Endodermal cell (in vitro differentiated cells): ENCODE measurements at regions not wholly inside any gene's neighbourhood (a gene's known extent, or its start where the extent isn't known, plus 50 kb on each side); places are given as distances from the start of the nearest gene placed in this dataset.

Experiments used
- DNase-seq: peaks from one replicate; pipeline ENCODE4 v3.0.0-alpha.2; 2017
- H3K27ac ChIP-seq: 2 replicates; pipeline ENCODE4 v1.5.1; 2013; ENCODE audit warnings: mild to moderate bottlenecking, low read depth, low read length, moderate library complexity
- H3K27me3 ChIP-seq: 2 replicates; pipeline ENCODE4 v1.6.1; 2013; ENCODE audit warnings: mild to moderate bottlenecking, low read length, moderate library complexity; ENCODE audit not compliant: insufficient read depth, control insufficient read depth, poor library complexity, severe bottlenecking
- H3K36me3 ChIP-seq: 2 replicates; pipeline ENCODE4 v1.7.0; 2013; ENCODE audit warnings: mild to moderate bottlenecking, low read length, moderate library complexity; ENCODE audit not compliant: control insufficient read depth, insufficient read depth
- H3K4me1 ChIP-seq: one replicate; pipeline ENCODE4 v1.7.0; 2013; ENCODE audit warnings: low read length; ENCODE audit not compliant: control insufficient read depth, insufficient read depth
- H3K4me3 ChIP-seq: 2 replicates; pipeline ENCODE4 v1.5.1; 2013; ENCODE audit warnings: mild to moderate bottlenecking, low read length, moderate library complexity
- H3K9ac ChIP-seq: 2 replicates; pipeline ENCODE4 v1.6.1; 2013; ENCODE audit warnings: mild to moderate bottlenecking, low read length, moderate library complexity; ENCODE audit not compliant: poor library complexity, severe bottlenecking; ENCODE audit errors: extremely low read depth
- H3K9me3 ChIP-seq: 2 replicates; pipeline ENCODE4 v1.6.1; 2013; ENCODE audit warnings: mild to moderate bottlenecking, low read length, moderate library complexity; ENCODE audit not compliant: control insufficient read depth
- H3K27ac Mint-ChIP-seq: 2 replicates; pipeline ENCODE4 v1.8.0; 2020; ENCODE audit warnings: mixed read lengths
- H3K27me3 Mint-ChIP-seq: 2 replicates; pipeline ENCODE4 v1.8.0; 2021; ENCODE audit warnings: mild to moderate bottlenecking, mixed read lengths; ENCODE audit not compliant: insufficient read depth
- H3K36me3 Mint-ChIP-seq: 2 replicates; pipeline ENCODE4 v1.8.0; 2020; ENCODE audit warnings: low read depth, mixed read lengths
- H3K4me1 Mint-ChIP-seq: 2 replicates; pipeline ENCODE4 v1.8.0; 2020; ENCODE audit warnings: mixed read lengths
- H3K4me3 Mint-ChIP-seq: 2 replicates; pipeline ENCODE4 v1.8.0; 2020; ENCODE audit warnings: mild to moderate bottlenecking, moderate library complexity, mixed read lengths
- H3K9me3 Mint-ChIP-seq: 2 replicates; pipeline ENCODE4 v1.8.0; 2020; ENCODE audit warnings: mild to moderate bottlenecking, mixed read lengths
- CTCF ChIP-seq: fragments of 200-600 bp; sonication (generic); conservative IDR thresholded peaks from 2 replicates; pipeline ENCODE4 v1.5.0; 2021; ENCODE audit warnings: antibody characterized with exemption, mild to moderate bottlenecking
- WGBS, 2 experiments: methylation state at CpG; one replicate each; pipeline versions ENCODE4 v1.1.5 to v1.1.7; 2013; ENCODE audit warnings: missing lambda C conversion rate in 2 of 2, mixed read lengths in 1 of 2; ENCODE audit not compliant: insufficient coverage in 1 of 2, insufficient read length in 1 of 2; 5-methylcytosine and 5-hydroxymethylcytosine counted together

GRCh38 chr12:61530456-61530855 is 729.7 kb upstream of the USP15 start:
- Mint-ChIP-seq H3K27ac (no peak overlapping the region), H3K4me1 (no peaks in the 10 kb centered on the region), H3K36me3 (no peaks in the 10 kb centered on the region), H3K27me3 (no peaks in the 10 kb centered on the region), H3K9me3 (no peaks in the 10 kb centered on the region), H3K4me3 (no peak overlapping the region)
- H3K27ac ChIP-seq: no peak overlapping the region
- no peaks in the 10 kb centered on the region for H3K4me1 ChIP-seq
- TF ChIP-seq CTCF: no peak
- no peak overlapping the region for H3K4me3 ChIP-seq
- no peak overlapping the region for H3K9ac ChIP-seq
- no peaks in the 10 kb centered on the region for H3K36me3 ChIP-seq
- H3K27me3 ChIP-seq: no peaks in the 10 kb centered on the region
- H3K9me3 ChIP-seq: no peaks in the 10 kb centered on the region
- DNase-seq: no peak

- no peak for DNase-seq
- Mint-ChIP-seq H3K36me3 (no peaks in the 10 kb centered on the region), H3K27me3 (no peaks in the 10 kb centered on the region), H3K4me1 (no peaks in the 10 kb centered on the region), H3K27ac (no peak overlapping the region), H3K9me3 (no peaks in the 10 kb centered on the region), H3K4me3 (no peak overlapping the region)
- H3K36me3 ChIP-seq: no peaks in the 10 kb centered on the region
- no peak overlapping the region for H3K4me3 ChIP-seq
- H3K27ac ChIP-seq: no peak overlapping the region
- TF ChIP-seq CTCF: no peak
- WGBS, 2 experiments: 86 to 100% methylated on average over 1 to 3 of the region's 4 CpGs
- H3K9me3 ChIP-seq: no peaks in the 10 kb centered on the region
- H3K9ac ChIP-seq: no peak overlapping the region
- no peaks in the 10 kb centered on the region for H3K27me3 ChIP-seq
- no peaks in the 10 kb centered on the region for H3K4me1 ChIP-seq
These were observed 729.0 kb upstream of the USP15 start for GRCh38 chr12:61531195-61531594.

- H3K9ac ChIP-seq: no peak overlapping the region
- H3K9me3 ChIP-seq: no peaks in the 10 kb centered on the region
- Mint-ChIP-seq H3K4me1 (no peaks in the 10 kb centered on the region), H3K9me3 (peaks cover 1% of the 10 kb centered on the region), H3K27me3 (no peaks in the 10 kb centered on the region), H3K27ac (no peak overlapping the region), H3K36me3 (no peaks in the 10 kb centered on the region), H3K4me3 (no peak overlapping the region)
- H3K4me1 ChIP-seq: no peaks in the 10 kb centered on the region
- H3K27me3 ChIP-seq: no peaks in the 10 kb centered on the region
- DNase-seq: no peak
- no peaks in the 10 kb centered on the region for H3K36me3 ChIP-seq
- no peak overlapping the region for H3K4me3 ChIP-seq
- WGBS, 2 experiments: 83 to 93% methylated on average over 2 to 3 of the region's 3 CpGs
- H3K27ac ChIP-seq: no peak overlapping the region
- TF ChIP-seq CTCF: no peak
These were observed 724.1 kb upstream of the USP15 start for GRCh38 chr12:61536117-61536516.
